B cell (primary cell): ENCODE measurements at regions not wholly inside any gene's neighbourhood (a gene's known extent, or its start where the extent isn't known, plus 50 kb on each side); places are given as distances from the start of the nearest gene placed in this dataset.

Experiments
- ATAC-seq: fragments of 200-7000 bp; cut with Tn5 transposase; one replicate; pipeline ENCODE4 v1.10.0; 2021; ENCODE audit warnings: low read depth, mild to moderate bottlenecking, moderate number of reproducible peaks, moderate library complexity
- CTCF ChIA-PET: fragments of 350-600 bp; sonication (Branson Sonifier 250); formaldehyde crosslinking; loops from one replicate; lab custom pipeline; 2021; ENCODE audit warnings: antibody characterized with exemption, inconsistent platforms; lab: Charles Lee
- POLR2A ChIA-PET: fragments of 350-600 bp; sonication (Branson Sonifier 250); formaldehyde crosslinking; loops from one replicate; lab custom pipeline; 2021; ENCODE audit warnings: antibody characterized with exemption; lab: Charles Lee
- DNase-seq: peaks from one replicate; pipeline ENCODE4 v3.0.0; 2013
- H2AFZ ChIP-seq: 2 replicates; pipeline ENCODE4 v1.6.1; 2012; ENCODE audit warnings: mild to moderate bottlenecking, low read depth, low read length; ENCODE audit not compliant: insufficient read depth, poor library complexity, severe bottlenecking
- H3K27ac ChIP-seq, 2 donors: 1 replicate in 1 of 2; 2 replicates in 1 of 2; pipeline ENCODE4 v1.5.1; 2012 to 2013; ENCODE audit warnings: low read length in 2 of 2, mild to moderate bottlenecking in 2 of 2, moderate library complexity in 1 of 2
- H3K27me3 ChIP-seq, 4 experiments: fragments of 200-600 bp in 1 of 4; sonication (generic) in 1 of 4; replicated peaks in 1 of 4; 1 replicate in 2 of 4; 2 replicates in 2 of 4; pipeline versions ENCODE4 v1.6.1 to v1.7.0; 2013 to 2016; ENCODE audit warnings: low read length in 3 of 4, mild to moderate bottlenecking in 2 of 4, mixed read lengths in 1 of 4, moderate library complexity in 1 of 4; ENCODE audit not compliant: insufficient read depth in 4 of 4, control insufficient read depth in 3 of 4; ENCODE audit errors: control extremely low read depth in 1 of 4
- H3K36me3 ChIP-seq, 2 experiments: replicated peaks in 1 of 2; 1 replicate in 1 of 2; 2 replicates in 1 of 2; pipeline versions ENCODE4 v1.6.1 to v1.7.1; 2013; ENCODE audit warnings: low read length in 1 of 2; ENCODE audit not compliant: insufficient read depth in 2 of 2, control insufficient read depth in 1 of 2; ENCODE audit errors: control extremely low read depth in 1 of 2, extremely low read depth in 1 of 2
- H3K4me1 ChIP-seq, 2 donors: fragments of 200-600 bp in 1 of 2; sonication (generic) in 1 of 2; 1 replicate in 1 of 2; 2 replicates in 1 of 2; pipeline versions ENCODE4 v1.5.1 to v1.6.1; 2013 to 2017; ENCODE audit warnings: low read length in 2 of 2; ENCODE audit not compliant: control insufficient read depth in 2 of 2, insufficient read depth in 2 of 2
- H3K4me2 ChIP-seq: replicated peaks from 2 replicates; pipeline ENCODE3; 2012; ENCODE audit warnings: mild to moderate bottlenecking, low read depth, low read length; ENCODE audit not compliant: poor library complexity, severe bottlenecking
- H3K4me3 ChIP-seq, 5 experiments: fragments of 200-600 bp in 1 of 5; sonication (generic) in 1 of 5; 1 replicate in 3 of 5; 2 replicates in 2 of 5; pipeline versions ENCODE4 v1.5.1 to v1.7.0; 2011 to 2016; ENCODE audit warnings: low read length in 4 of 5, mild to moderate bottlenecking in 4 of 5, low read depth in 2 of 5, control low read depth in 1 of 5, moderate library complexity in 1 of 5; ENCODE audit not compliant: insufficient read depth in 1 of 5; ENCODE audit errors: control extremely low read depth in 1 of 5, extremely low read depth in 1 of 5
- H3K79me2 ChIP-seq: fragments of 200-600 bp; sonication (generic); one replicate; pipeline ENCODE4 v1.6.0; 2016; ENCODE audit warnings: low read length; ENCODE audit not compliant: control insufficient read depth, insufficient read depth
- H3K9ac ChIP-seq: fragments of 200-600 bp; sonication (generic); 2 replicates; pipeline ENCODE4 v1.6.1; 2017; ENCODE audit warnings: mild to moderate bottlenecking, low read length, moderate library complexity
- H3K9me3 ChIP-seq, 3 donors: one replicate each; pipeline versions ENCODE4 v1.6.1 to v1.7.1; 2013; ENCODE audit warnings: low read length in 2 of 3; ENCODE audit not compliant: control insufficient read depth in 2 of 3, insufficient read depth in 1 of 3; ENCODE audit errors: control extremely low read depth in 1 of 3
- H4K20me1 ChIP-seq: 2 replicates; pipeline ENCODE4 v1.6.0; 2012; ENCODE audit warnings: mild to moderate bottlenecking, low read length; ENCODE audit not compliant: insufficient read depth, control insufficient read depth, poor library complexity, severe bottlenecking
- H3K27ac Mint-ChIP-seq: one replicate; pipeline ENCODE4 v1.8.0; 2021; ENCODE audit warnings: mixed read lengths
- H3K27me3 Mint-ChIP-seq: one replicate; pipeline ENCODE4 v1.8.0; 2021; ENCODE audit warnings: mixed read lengths
- H3K4me1 Mint-ChIP-seq: one replicate; pipeline ENCODE4 v1.8.0; 2021; ENCODE audit warnings: mixed read lengths
- H3K4me3 Mint-ChIP-seq: one replicate; pipeline ENCODE4 v1.8.0; 2021; ENCODE audit warnings: mixed read lengths
- H3K9me3 Mint-ChIP-seq: one replicate; pipeline ENCODE4 v1.8.0; 2022; ENCODE audit warnings: mixed read lengths; ENCODE audit not compliant: insufficient read depth
- CTCF ChIP-seq: fragments of 200-600 bp; IDR thresholded peaks from one replicate; pipeline ENCODE4 v1.8.0; 2022; ENCODE audit warnings: antibody characterized with exemption, mild to moderate bottlenecking
- EZH2 ChIP-seq: IDR thresholded peaks from 2 replicates; pipeline ENCODE4 v1.6.1; 2012; ENCODE audit warnings: borderline replicate concordance, low read depth, mild to moderate bottlenecking, moderate library complexity, low read length; ENCODE audit not compliant: insufficient read depth, poor library complexity, severe bottlenecking
- WGBS: methylation state at CpG from one replicate; pipeline ENCODE4 v1.1.5; 2013; ENCODE audit warnings: missing lambda C conversion rate; ENCODE audit not compliant: insufficient coverage; 5-methylcytosine and 5-hydroxymethylcytosine counted together
- intact Hi-C: fragments of 100-400 bp; cut with micrococcal nuclease; formaldehyde crosslinking; loops from one replicate; pipeline ENCODE4 v1.10.0; 2022

- CTCF ChIA-PET = no interaction called here
- no peak for TF ChIP-seq EZH2
- TF ChIP-seq CTCF = no peak
- no CpG with 5 or more reads among the region's 1 CpG for WGBS
- Mint-ChIP-seq H3K4me1 (no peaks in the 10 kb centered on the region), H3K9me3 (no peaks in the 10 kb centered on the region), H3K27ac (no peak overlapping the region), H3K27me3 (no peaks in the 10 kb centered on the region), H3K4me3 (no peak overlapping the region)
- H3K9ac ChIP-seq = no peak overlapping the region
- no peak overlapping the region for H3K4me3 ChIP-seq
- H3K36me3 ChIP-seq = no peaks in the 10 kb centered on the region
- peaks cover 0 to 1% (median 0%) of the 10 kb centered on the region in 3 donors for H3K9me3 ChIP-seq
- POLR2A ChIA-PET = no interaction called here
- H3K27ac ChIP-seq = no peak overlapping the region
- no peaks in the 10 kb centered on the region for H3K27me3 ChIP-seq
- DNase-seq (no peak), ATAC-seq (no peak)
- no peak overlapping the region for H2AFZ ChIP-seq
- intact Hi-C loops = no loop called here
- H4K20me1 ChIP-seq = no peaks in the 10 kb centered on the region
- H3K4me2 ChIP-seq = no peak overlapping the region
- H3K4me1 ChIP-seq = no peaks in the 10 kb centered on the region
- no peaks in the 10 kb centered on the region for H3K79me2 ChIP-seq
Measured at GRCh38 chr1:192086644-192087043, 71.6 kb upstream of the RGS18 start.

GRCh38 chr1:192087334-192087733 is 70.9 kb upstream of the RGS18 start:
- POLR2A ChIA-PET = no interaction called here
- Mint-ChIP-seq H3K27ac (no peak overlapping the region), H3K27me3 (no peaks in the 10 kb centered on the region), H3K4me1 (no peaks in the 10 kb centered on the region), H3K4me3 (no peak overlapping the region), H3K9me3 (no peaks in the 10 kb centered on the region)
- WGBS = no CpG with 5 or more reads among the region's 1 CpG
- Histone ChIP-seq H3K36me3 (no peaks in the 10 kb centered on the region), H3K9me3 (peaks cover 0 to 1% (median 0%) of the 10 kb centered on the region in 3 donors), H3K79me2 (no peaks in the 10 kb centered on the region), H3K27me3 (no peaks in the 10 kb centered on the region), H2AFZ (no peak overlapping the region), H3K4me3 (no peak overlapping the region), H3K9ac (no peak overlapping the region), H3K4me1 (no peaks in the 10 kb centered on the region), H3K27ac (no peak overlapping the region), H4K20me1 (no peaks in the 10 kb centered on the region), H3K4me2 (no peak overlapping the region)
- CTCF ChIA-PET = no interaction called here
- DNase-seq (no peak), ATAC-seq (no peak)
- no peak for TF ChIP-seq EZH2
- TF ChIP-seq CTCF = no peak
- intact Hi-C loops = no loop called here
